ENCODE measurements at regions not wholly inside any gene's neighbourhood (a gene's known extent, or its start where the extent isn't known, plus 50 kb on each side); places are given as distances from the start of the nearest gene placed in this dataset.

DNA sequence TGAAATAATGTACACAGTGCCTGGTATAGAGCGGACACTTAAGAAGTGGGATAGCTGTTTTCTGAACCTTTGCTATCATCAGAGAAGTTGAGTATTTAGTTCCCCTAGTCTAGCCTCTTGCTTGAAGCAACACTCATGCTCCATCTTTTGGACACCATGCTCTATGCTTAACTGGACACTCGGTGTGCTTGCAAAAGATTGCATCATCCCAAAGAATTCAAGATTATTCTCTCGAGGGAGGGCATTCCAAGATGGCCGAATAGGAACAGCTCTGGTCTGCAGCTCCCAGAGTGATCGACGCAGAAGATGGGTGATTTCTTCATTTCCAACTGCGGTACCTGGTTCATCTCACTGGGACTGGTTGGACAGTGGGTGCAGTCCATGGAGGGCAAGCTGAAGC lies 143.9 kb upstream of the FSHR start:
- no peak overlapping the region for H3K27ac ChIP-seq (ENCODE audit: low read depth, low read length)
- no peak overlapping the region for H3K4me3 ChIP-seq (replicated peaks in 1 of 2; ENCODE audit: low read depth in 1 of 2, low read length in 2 of 2)
- intact Hi-C loops (cut with micrococcal nuclease), result no loop called here
- H3K9ac ChIP-seq (ENCODE audit: low read length), result no peak overlapping the region
- H3K9me3 ChIP-seq (ENCODE audit: control insufficient read depth in 1 of 2, insufficient read depth in 1 of 2, low read depth in 1 of 2, low read length in 2 of 2), result peaks cover 0 to 8% of the 10 kb centered on the region in 2 experiments; a peak in 2 of 4 replicates
- CTCF ChIA-PET, result no interaction called here
- POLR2A ChIA-PET, result no interaction called here
- H4K20me1 ChIP-seq (ENCODE audit: insufficient read depth), result no peaks in the 10 kb centered on the region
- H3K27me3 ChIP-seq (ENCODE audit: insufficient read depth, low read length), result no peaks in the 10 kb centered on the region
- H3K4me1 ChIP-seq (ENCODE audit: control insufficient read depth in 1 of 2, insufficient read depth in 2 of 2, low read length in 2 of 2), result no peaks in the 10 kb centered on the region
- H3K9me2 ChIP-seq (ENCODE audit: insufficient read depth), result no peaks in the 10 kb centered on the region
- no peak overlapping the region for H2AFZ ChIP-seq (ENCODE audit: low read depth, low read length, poor library complexity, severe bottlenecking)
- no peak for ATAC-seq
- TF ChIP-seq EZH2 (IDR thresholded peaks at IDR 0.05) (no peak), ELF1 (IDR thresholded peaks at IDR 0.05; ENCODE audit: borderline replicate concordance, low read depth) (no peak), CEBPB (IDR thresholded peaks at IDR 0.05; ENCODE audit: low read depth) (no peak)
- BruUV-seq (replicated peaks), result no TSS peak
- DNase-seq (ENCODE audit: low read depth, low spot score), result no peak
- RAD21 ChIA-PET (ENCODE audit: low non-redundant PET in 1 of 2, low total read pairs in 2 of 2, uncharacterized antibody in 2 of 2, unreplicated experiment in 2 of 2), result no interaction called here
- H3K79me2 ChIP-seq (ENCODE audit: insufficient read depth, low read length), result no peaks in the 10 kb centered on the region
- H3K4me2 ChIP-seq (ENCODE audit: low read length), result no peak overlapping the region
- no peaks in the 10 kb centered on the region for H3K36me3 ChIP-seq (ENCODE audit: control insufficient read depth in 1 of 2, insufficient read depth in 2 of 2, low read length in 2 of 2)

DNA sequence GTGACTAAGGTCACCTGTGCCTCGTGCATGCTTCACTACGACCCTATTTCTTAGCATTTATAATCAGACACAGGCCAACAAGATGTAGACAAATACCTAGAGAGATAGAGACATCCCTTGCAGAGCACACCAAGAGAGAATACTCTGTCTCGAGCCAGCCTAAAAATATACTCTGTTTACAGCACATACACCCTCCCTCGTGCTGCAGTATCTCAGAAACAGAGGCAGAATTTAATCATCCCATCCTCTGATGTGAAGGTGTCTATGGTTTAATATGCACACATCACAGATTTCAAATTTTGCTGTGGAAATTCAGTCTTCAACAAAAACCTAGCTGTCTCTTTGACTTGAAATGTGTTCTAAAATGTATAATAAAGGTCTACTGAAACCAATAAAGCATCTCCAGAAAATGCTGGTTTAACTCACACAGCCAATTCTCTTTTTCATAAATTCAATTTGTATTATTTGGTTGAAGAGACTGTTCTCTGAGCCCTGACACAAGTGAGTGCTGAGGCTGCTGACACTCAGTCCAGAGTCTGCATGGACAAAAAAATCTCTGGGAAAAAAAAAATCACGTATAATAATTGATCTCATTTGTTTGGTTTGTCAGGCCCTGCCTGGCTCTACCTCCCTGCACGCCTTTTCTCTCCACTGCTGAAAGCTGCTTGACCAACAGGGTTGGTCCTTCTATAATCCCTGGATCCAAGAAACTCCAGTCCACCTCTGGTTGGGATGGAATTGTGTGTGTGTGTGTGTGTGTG lies 142.0 kb upstream of the FSHR start:
- no peaks in the 10 kb centered on the region for H3K4me1 ChIP-seq (ENCODE audit: control insufficient read depth in 1 of 2, insufficient read depth in 2 of 2, low read length in 2 of 2)
- POLR2A ChIA-PET, result no interaction called here
- no peaks in the 10 kb centered on the region for H3K9me2 ChIP-seq (ENCODE audit: insufficient read depth)
- intact Hi-C loops (cut with micrococcal nuclease), result no loop called here
- no peak overlapping the region for H2AFZ ChIP-seq (ENCODE audit: low read depth, low read length, poor library complexity, severe bottlenecking)
- no peaks in the 10 kb centered on the region for H3K36me3 ChIP-seq (ENCODE audit: control insufficient read depth in 1 of 2, insufficient read depth in 2 of 2, low read length in 2 of 2)
- H3K9ac ChIP-seq (ENCODE audit: low read length), result no peak overlapping the region
- no peak for TF ChIP-seq ELF1 (IDR thresholded peaks at IDR 0.05; ENCODE audit: borderline replicate concordance, low read depth)
- TF ChIP-seq, protein P1, sequence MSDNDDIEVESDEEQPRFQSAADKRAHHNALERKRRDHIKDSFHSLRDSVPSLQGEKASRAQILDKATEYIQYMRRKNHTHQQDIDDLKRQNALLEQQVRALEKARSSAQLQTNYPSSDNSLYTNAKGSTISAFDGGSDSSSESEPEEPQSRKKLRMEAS (IDR thresholded peaks at IDR 0.05), result no peak
- TF ChIP-seq ZNF274 (IDR thresholded peaks at IDR 0.05; ENCODE audit: low read depth, low read length), result no peak
- TF ChIP-seq CTCF (IDR thresholded peaks at IDR 0.05 in 2 of 3, conservative IDR thresholded peaks at IDR 0.05 in 1 of 3; ENCODE audit: borderline replicate concordance in 1 of 3, insufficient read depth in 1 of 3, low read depth in 2 of 3, low read length in 2 of 3), result no peak
- no peak for TF ChIP-seq ATF3 (IDR thresholded peaks at IDR 0.05)
- TF ChIP-seq RAD21 (IDR thresholded peaks at IDR 0.05; ENCODE audit: low read depth), result no peak
- TF ChIP-seq, protein P2, sequence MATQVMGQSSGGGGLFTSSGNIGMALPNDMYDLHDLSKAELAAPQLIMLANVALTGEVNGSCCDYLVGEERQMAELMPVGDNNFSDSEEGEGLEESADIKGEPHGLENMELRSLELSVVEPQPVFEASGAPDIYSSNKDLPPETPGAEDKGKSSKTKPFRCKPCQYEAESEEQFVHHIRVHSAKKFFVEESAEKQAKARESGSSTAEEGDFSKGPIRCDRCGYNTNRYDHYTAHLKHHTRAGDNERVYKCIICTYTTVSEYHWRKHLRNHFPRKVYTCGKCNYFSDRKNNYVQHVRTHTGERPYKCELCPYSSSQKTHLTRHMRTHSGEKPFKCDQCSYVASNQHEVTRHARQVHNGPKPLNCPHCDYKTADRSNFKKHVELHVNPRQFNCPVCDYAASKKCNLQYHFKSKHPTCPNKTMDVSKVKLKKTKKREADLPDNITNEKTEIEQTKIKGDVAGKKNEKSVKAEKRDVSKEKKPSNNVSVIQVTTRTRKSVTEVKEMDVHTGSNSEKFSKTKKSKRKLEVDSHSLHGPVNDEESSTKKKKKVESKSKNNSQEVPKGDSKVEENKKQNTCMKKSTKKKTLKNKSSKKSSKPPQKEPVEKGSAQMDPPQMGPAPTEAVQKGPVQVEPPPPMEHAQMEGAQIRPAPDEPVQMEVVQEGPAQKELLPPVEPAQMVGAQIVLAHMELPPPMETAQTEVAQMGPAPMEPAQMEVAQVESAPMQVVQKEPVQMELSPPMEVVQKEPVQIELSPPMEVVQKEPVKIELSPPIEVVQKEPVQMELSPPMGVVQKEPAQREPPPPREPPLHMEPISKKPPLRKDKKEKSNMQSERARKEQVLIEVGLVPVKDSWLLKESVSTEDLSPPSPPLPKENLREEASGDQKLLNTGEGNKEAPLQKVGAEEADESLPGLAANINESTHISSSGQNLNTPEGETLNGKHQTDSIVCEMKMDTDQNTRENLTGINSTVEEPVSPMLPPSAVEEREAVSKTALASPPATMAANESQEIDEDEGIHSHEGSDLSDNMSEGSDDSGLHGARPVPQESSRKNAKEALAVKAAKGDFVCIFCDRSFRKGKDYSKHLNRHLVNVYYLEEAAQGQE (IDR thresholded peaks at IDR 0.05; ENCODE audit: low read depth), result no peak
- no peak for TF ChIP-seq EGR1 (IDR thresholded peaks at IDR 0.05; ENCODE audit: low read depth)
- TF ChIP-seq JUND (IDR thresholded peaks at IDR 0.05), result no peak
- no peak for TF ChIP-seq EZH2 (IDR thresholded peaks at IDR 0.05)
- TF ChIP-seq POLR2A (IDR thresholded peaks at IDR 0.05; ENCODE audit: borderline replicate concordance, extremely low read depth, insufficient read depth, insufficient read length), result no peak
- TF ChIP-seq TCF7L2 (IDR thresholded peaks at IDR 0.05; ENCODE audit: borderline replicate concordance, extremely low read depth, insufficient read depth, insufficient read length), result no peak
- no peak for TF ChIP-seq SRF (IDR thresholded peaks at IDR 0.05; ENCODE audit: low read depth)
- H3K4me3 ChIP-seq (replicated peaks in 1 of 2; ENCODE audit: low read depth in 1 of 2, low read length in 2 of 2), result no peak overlapping the region
- no peak overlapping the region for H3K27ac ChIP-seq (ENCODE audit: low read depth, low read length)
- H4K20me1 ChIP-seq (ENCODE audit: insufficient read depth), result no peaks in the 10 kb centered on the region
- DNase-seq (ENCODE audit: low read depth, low spot score), result no peak
- no peaks in the 10 kb centered on the region for H3K79me2 ChIP-seq (ENCODE audit: insufficient read depth, low read length)
- ATAC-seq, result no peak
- peaks cover 0 to 12% of the 10 kb centered on the region in 2 experiments; a peak in 2 of 4 replicates for H3K9me3 ChIP-seq (ENCODE audit: control insufficient read depth in 1 of 2, insufficient read depth in 1 of 2, low read depth in 1 of 2, low read length in 2 of 2)
- CTCF ChIA-PET, result no interaction called here
- no peak overlapping the region for H3K4me2 ChIP-seq (ENCODE audit: low read length)
- RAD21 ChIA-PET (ENCODE audit: low non-redundant PET in 1 of 2, low total read pairs in 2 of 2, uncharacterized antibody in 2 of 2, unreplicated experiment in 2 of 2), result no interaction called here
- no TSS peak for BruUV-seq (replicated peaks)
- H3K27me3 ChIP-seq (ENCODE audit: insufficient read depth, low read length), result no peaks in the 10 kb centered on the region
